K562 (cell line): ENCODE measurements at regions not wholly inside any gene's neighbourhood (a gene's known extent, or its start where the extent isn't known, plus 50 kb on each side); places are given as distances from the start of the nearest gene placed in this dataset.

ENCODE experiments used
- EHMT2 ChIP-seq: fragments of 450-650 bp; IDR thresholded peaks from 2 replicates; pipeline ENCODE4 v1.6.1; 2018; ENCODE audit warnings: antibody characterized with exemption
- FOXA1 ChIP-seq: fragments of 450-650 bp; IDR thresholded peaks from 2 replicates; pipeline ENCODE4 v1.6.1; 2016; ENCODE audit warnings: mild to moderate bottlenecking, borderline replicate concordance
- SAFB ChIP-seq: fragments of 200-400 bp; formaldehyde crosslinking; IDR thresholded peaks from 2 replicates; pipeline ENCODE4 v1.6.1; 2017; ENCODE audit warnings: low read depth, low read length, borderline replicate concordance
- SNIP1 ChIP-seq: fragments of 450-650 bp; IDR thresholded peaks from 2 replicates; pipeline ENCODE4 v1.7.1; 2017; ENCODE audit warnings: low read depth, mild to moderate bottlenecking
- TBP ChIP-seq: optimal IDR thresholded peaks from 2 replicates; pipeline ENCODE3; 2011; ENCODE audit warnings: low read depth, low read length, improper control_type of control experiment
- ZBED1 ChIP-seq: IDR thresholded peaks from 2 replicates; pipeline ENCODE4 v1.6.1; 2014
- ZNF121 ChIP-seq: sonication (generic); formaldehyde crosslinking; conservative IDR thresholded peaks from 2 replicates; pipeline ENCODE4 v1.8.0; 2022; ENCODE audit warnings: missing genetic modification reagents
- TF ChIP-seq, protein P1 (sequence below): fragments of 450-650 bp; IDR thresholded peaks from 2 replicates; pipeline ENCODE4 v1.6.1; 2016; ENCODE audit warnings: mild to moderate bottlenecking, moderate library complexity
- TF ChIP-seq, protein P2 (sequence below): sonication (generic); formaldehyde crosslinking; IDR thresholded peaks from 2 replicates; pipeline ENCODE4 v1.8.0; 2022; ENCODE audit warnings: missing genetic modification reagents, mild to moderate bottlenecking, borderline replicate concordance
- TF ChIP-seq, protein P3 (sequence below), 2 experiments: IDR thresholded peaks; 2 replicates each; pipeline ENCODE4 v1.6.1; 2012; ENCODE audit warnings: improper control_type of control experiment in 2 of 2, low read depth in 2 of 2, low read length in 2 of 2, borderline replicate concordance in 1 of 2
- TF ChIP-seq, protein P4 (sequence below): sonication (generic); formaldehyde crosslinking; IDR thresholded peaks from 2 replicates; pipeline ENCODE4 v1.8.1; 2023; ENCODE audit warnings: mild to moderate bottlenecking, missing genetic modification reagents

DNA sequence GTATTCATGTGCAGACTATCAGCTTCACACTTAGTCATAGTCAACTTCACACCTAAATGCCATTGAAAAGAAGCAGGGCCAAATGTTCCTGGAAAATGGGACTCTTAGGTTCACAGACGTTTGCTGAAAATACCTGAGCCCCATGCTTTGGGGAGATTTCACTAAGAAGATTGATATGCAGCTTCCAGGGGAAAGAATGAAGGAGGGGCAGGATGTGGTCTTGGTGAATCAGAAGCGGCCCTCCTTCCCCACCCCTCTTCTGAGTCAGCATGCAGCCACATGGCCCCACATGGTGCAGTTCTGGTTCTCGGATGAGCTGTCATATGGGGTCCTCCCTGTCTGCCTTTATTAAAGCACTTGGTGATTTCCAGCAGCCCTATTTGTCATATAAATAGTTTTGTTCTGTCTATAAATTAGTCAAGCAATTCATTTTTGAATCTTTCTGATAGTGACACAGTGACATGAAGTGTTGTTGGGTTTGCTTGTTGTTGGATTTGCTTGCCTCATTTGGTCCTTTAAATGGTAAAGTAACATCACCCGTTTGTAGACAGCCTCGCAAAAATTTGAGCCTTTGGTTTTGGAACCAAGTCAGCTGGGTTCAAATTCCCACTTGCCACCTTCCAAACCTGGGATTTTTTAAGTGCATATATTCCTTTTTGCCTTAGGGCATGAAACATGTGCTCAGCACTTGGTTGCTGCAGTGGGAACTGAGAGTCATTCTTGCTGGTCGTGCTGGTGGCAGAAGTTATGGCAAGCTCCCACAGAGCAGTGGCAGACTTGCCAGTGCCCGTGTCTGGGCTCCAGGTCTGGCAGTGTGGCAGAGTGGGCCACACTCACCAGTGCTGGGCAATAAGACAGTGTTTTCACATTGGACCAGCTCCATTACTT, 68.1 kb upstream of the CDK6 start (continued):
- TF ChIP-seq, protein P1, sequence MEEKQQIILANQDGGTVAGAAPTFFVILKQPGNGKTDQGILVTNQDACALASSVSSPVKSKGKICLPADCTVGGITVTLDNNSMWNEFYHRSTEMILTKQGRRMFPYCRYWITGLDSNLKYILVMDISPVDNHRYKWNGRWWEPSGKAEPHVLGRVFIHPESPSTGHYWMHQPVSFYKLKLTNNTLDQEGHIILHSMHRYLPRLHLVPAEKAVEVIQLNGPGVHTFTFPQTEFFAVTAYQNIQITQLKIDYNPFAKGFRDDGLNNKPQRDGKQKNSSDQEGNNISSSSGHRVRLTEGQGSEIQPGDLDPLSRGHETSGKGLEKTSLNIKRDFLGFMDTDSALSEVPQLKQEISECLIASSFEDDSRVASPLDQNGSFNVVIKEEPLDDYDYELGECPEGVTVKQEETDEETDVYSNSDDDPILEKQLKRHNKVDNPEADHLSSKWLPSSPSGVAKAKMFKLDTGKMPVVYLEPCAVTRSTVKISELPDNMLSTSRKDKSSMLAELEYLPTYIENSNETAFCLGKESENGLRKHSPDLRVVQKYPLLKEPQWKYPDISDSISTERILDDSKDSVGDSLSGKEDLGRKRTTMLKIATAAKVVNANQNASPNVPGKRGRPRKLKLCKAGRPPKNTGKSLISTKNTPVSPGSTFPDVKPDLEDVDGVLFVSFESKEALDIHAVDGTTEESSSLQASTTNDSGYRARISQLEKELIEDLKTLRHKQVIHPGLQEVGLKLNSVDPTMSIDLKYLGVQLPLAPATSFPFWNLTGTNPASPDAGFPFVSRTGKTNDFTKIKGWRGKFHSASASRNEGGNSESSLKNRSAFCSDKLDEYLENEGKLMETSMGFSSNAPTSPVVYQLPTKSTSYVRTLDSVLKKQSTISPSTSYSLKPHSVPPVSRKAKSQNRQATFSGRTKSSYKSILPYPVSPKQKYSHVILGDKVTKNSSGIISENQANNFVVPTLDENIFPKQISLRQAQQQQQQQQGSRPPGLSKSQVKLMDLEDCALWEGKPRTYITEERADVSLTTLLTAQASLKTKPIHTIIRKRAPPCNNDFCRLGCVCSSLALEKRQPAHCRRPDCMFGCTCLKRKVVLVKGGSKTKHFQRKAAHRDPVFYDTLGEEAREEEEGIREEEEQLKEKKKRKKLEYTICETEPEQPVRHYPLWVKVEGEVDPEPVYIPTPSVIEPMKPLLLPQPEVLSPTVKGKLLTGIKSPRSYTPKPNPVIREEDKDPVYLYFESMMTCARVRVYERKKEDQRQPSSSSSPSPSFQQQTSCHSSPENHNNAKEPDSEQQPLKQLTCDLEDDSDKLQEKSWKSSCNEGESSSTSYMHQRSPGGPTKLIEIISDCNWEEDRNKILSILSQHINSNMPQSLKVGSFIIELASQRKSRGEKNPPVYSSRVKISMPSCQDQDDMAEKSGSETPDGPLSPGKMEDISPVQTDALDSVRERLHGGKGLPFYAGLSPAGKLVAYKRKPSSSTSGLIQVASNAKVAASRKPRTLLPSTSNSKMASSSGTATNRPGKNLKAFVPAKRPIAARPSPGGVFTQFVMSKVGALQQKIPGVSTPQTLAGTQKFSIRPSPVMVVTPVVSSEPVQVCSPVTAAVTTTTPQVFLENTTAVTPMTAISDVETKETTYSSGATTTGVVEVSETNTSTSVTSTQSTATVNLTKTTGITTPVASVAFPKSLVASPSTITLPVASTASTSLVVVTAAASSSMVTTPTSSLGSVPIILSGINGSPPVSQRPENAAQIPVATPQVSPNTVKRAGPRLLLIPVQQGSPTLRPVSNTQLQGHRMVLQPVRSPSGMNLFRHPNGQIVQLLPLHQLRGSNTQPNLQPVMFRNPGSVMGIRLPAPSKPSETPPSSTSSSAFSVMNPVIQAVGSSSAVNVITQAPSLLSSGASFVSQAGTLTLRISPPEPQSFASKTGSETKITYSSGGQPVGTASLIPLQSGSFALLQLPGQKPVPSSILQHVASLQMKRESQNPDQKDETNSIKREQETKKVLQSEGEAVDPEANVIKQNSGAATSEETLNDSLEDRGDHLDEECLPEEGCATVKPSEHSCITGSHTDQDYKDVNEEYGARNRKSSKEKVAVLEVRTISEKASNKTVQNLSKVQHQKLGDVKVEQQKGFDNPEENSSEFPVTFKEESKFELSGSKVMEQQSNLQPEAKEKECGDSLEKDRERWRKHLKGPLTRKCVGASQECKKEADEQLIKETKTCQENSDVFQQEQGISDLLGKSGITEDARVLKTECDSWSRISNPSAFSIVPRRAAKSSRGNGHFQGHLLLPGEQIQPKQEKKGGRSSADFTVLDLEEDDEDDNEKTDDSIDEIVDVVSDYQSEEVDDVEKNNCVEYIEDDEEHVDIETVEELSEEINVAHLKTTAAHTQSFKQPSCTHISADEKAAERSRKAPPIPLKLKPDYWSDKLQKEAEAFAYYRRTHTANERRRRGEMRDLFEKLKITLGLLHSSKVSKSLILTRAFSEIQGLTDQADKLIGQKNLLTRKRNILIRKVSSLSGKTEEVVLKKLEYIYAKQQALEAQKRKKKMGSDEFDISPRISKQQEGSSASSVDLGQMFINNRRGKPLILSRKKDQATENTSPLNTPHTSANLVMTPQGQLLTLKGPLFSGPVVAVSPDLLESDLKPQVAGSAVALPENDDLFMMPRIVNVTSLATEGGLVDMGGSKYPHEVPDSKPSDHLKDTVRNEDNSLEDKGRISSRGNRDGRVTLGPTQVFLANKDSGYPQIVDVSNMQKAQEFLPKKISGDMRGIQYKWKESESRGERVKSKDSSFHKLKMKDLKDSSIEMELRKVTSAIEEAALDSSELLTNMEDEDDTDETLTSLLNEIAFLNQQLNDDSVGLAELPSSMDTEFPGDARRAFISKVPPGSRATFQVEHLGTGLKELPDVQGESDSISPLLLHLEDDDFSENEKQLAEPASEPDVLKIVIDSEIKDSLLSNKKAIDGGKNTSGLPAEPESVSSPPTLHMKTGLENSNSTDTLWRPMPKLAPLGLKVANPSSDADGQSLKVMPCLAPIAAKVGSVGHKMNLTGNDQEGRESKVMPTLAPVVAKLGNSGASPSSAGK = peak; percentile 99
- TF ChIP-seq, protein P2, sequence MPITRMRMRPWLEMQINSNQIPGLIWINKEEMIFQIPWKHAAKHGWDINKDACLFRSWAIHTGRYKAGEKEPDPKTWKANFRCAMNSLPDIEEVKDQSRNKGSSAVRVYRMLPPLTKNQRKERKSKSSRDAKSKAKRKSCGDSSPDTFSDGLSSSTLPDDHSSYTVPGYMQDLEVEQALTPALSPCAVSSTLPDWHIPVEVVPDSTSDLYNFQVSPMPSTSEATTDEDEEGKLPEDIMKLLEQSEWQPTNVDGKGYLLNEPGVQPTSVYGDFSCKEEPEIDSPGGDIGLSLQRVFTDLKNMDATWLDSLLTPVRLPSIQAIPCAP (CRISPR knock-in tag) = peak; percentile 88; the same call in 1 of the 2 replicates
- TF ChIP-seq, protein P3, sequence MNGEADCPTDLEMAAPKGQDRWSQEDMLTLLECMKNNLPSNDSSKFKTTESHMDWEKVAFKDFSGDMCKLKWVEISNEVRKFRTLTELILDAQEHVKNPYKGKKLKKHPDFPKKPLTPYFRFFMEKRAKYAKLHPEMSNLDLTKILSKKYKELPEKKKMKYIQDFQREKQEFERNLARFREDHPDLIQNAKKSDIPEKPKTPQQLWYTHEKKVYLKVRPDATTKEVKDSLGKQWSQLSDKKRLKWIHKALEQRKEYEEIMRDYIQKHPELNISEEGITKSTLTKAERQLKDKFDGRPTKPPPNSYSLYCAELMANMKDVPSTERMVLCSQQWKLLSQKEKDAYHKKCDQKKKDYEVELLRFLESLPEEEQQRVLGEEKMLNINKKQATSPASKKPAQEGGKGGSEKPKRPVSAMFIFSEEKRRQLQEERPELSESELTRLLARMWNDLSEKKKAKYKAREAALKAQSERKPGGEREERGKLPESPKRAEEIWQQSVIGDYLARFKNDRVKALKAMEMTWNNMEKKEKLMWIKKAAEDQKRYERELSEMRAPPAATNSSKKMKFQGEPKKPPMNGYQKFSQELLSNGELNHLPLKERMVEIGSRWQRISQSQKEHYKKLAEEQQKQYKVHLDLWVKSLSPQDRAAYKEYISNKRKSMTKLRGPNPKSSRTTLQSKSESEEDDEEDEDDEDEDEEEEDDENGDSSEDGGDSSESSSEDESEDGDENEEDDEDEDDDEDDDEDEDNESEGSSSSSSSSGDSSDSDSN (IDR thresholded peaks at IDR 0.05; ENCODE audit: borderline replicate concordance in 1 of 2, low read depth in 2 of 2, low read length in 2 of 2) = no peak
- TF ChIP-seq EHMT2 = no peak
- TF ChIP-seq TBP = no peak
- no peak for TF ChIP-seq SAFB
- TF ChIP-seq SNIP1 = no peak
- TF ChIP-seq, protein P4, sequence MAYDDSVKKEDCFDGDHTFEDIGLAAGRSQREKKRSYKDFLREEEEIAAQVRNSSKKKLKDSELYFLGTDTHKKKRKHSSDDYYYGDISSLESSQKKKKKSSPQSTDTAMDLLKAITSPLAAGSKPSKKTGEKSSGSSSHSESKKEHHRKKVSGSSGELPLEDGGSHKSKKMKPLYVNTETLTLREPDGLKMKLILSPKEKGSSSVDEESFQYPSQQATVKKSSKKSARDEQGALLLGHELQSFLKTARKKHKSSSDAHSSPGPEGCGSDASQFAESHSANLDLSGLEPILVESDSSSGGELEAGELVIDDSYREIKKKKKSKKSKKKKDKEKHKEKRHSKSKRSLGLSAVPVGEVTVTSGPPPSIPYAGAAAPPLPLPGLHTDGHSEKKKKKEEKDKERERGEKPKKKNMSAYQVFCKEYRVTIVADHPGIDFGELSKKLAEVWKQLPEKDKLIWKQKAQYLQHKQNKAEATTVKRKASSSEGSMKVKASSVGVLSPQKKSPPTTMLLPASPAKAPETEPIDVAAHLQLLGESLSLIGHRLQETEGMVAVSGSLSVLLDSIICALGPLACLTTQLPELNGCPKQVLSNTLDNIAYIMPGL (CRISPR knock-in tag) = no peak
- no peak for TF ChIP-seq ZBED1
- no peak for TF ChIP-seq FOXA1
- TF ChIP-seq ZNF121 = no peak
